ENCODE measurements at regions not wholly inside any gene's neighbourhood (a gene's known extent, or its start where the extent isn't known, plus 50 kb on each side); places are given as distances from the start of the nearest gene placed in this dataset.

- no peak for ATAC-seq
- TF ChIP-seq ATF3 (IDR thresholded peaks at IDR 0.05) (no peak), EGR1 (IDR thresholded peaks at IDR 0.05; ENCODE audit: low read depth) (no peak), CTCF (IDR thresholded peaks at IDR 0.05 in 2 of 3, conservative IDR thresholded peaks at IDR 0.05 in 1 of 3; ENCODE audit: borderline replicate concordance in 1 of 3, insufficient read depth in 1 of 3, low read depth in 2 of 3, low read length in 2 of 3) (no peak), ZNF274 (IDR thresholded peaks at IDR 0.05; ENCODE audit: low read depth, low read length) (no peak), YY1 (IDR thresholded peaks at IDR 0.05; ENCODE audit: extremely low read depth, insufficient replicate concordance, low read depth, low read length) (no peak), SRF (IDR thresholded peaks at IDR 0.05; ENCODE audit: low read depth) (no peak), RAD21 (IDR thresholded peaks at IDR 0.05; ENCODE audit: low read depth) (no peak), POLR2A (IDR thresholded peaks at IDR 0.05; ENCODE audit: borderline replicate concordance, extremely low read depth, insufficient read depth, insufficient read length) (no peak), JUND (IDR thresholded peaks at IDR 0.05) (no peak), CEBPB (IDR thresholded peaks at IDR 0.05; ENCODE audit: low read depth) (no peak), TCF7L2 (IDR thresholded peaks at IDR 0.05; ENCODE audit: borderline replicate concordance, extremely low read depth, insufficient read depth, insufficient read length) (no peak), FOSL1 (IDR thresholded peaks at IDR 0.05; ENCODE audit: low read depth) (no peak), SP1 (IDR thresholded peaks at IDR 0.05; ENCODE audit: low read depth) (no peak), MAX (IDR thresholded peaks at IDR 0.05) (no peak), SIN3A (IDR thresholded peaks at IDR 0.05; ENCODE audit: low read depth) (no peak), EZH2phosphoT487 (IDR thresholded peaks at IDR 0.05; ENCODE audit: borderline replicate concordance) (no peak), CBX3 (IDR thresholded peaks at IDR 0.05; ENCODE audit: low read depth) (no peak), EZH2 (IDR thresholded peaks at IDR 0.05) (no peak), ZFX (IDR thresholded peaks at IDR 0.05) (no peak), ZBTB33 (IDR thresholded peaks at IDR 0.05; ENCODE audit: extremely low read depth, insufficient replicate concordance, low read length) (no peak)
- H3K4me2 ChIP-seq (ENCODE audit: low read length) = no peak overlapping the region
- CTCF ChIA-PET = no interaction called here
- DNase-seq (ENCODE audit: low read depth, low spot score) = no peak
- H4K20me1 ChIP-seq (ENCODE audit: insufficient read depth) = no peaks in the 10 kb centered on the region
- no TSS peak for BruUV-seq (replicated peaks)
- H3K79me2 ChIP-seq (ENCODE audit: insufficient read depth, low read length) = no peaks in the 10 kb centered on the region
- no peaks in the 10 kb centered on the region for H3K9me2 ChIP-seq (ENCODE audit: insufficient read depth)
- no peaks in the 10 kb centered on the region for H3K36me3 ChIP-seq (ENCODE audit: control insufficient read depth in 1 of 2, insufficient read depth in 2 of 2, low read length in 2 of 2)
- H3K27ac ChIP-seq (ENCODE audit: low read depth, low read length) = no peak overlapping the region
- H3K4me1 ChIP-seq (ENCODE audit: control insufficient read depth in 1 of 2, insufficient read depth in 2 of 2, low read length in 2 of 2) = no peaks in the 10 kb centered on the region
- intact Hi-C loops (cut with micrococcal nuclease) = loop anchor here (10.0 kb wide), 2 partner anchors 237 to 757 kb away; no protein-coding TSS in a partner anchor
- POLR2A ChIA-PET = no interaction called here
- no peaks in the 10 kb centered on the region for H3K9me3 ChIP-seq (ENCODE audit: control insufficient read depth in 1 of 2, insufficient read depth in 1 of 2, low read depth in 1 of 2, low read length in 2 of 2)
- H3K27me3 ChIP-seq (ENCODE audit: insufficient read depth, low read length) = no peaks in the 10 kb centered on the region
- H2AFZ ChIP-seq (ENCODE audit: low read depth, low read length, poor library complexity, severe bottlenecking) = no peak overlapping the region
- RAD21 ChIA-PET (ENCODE audit: low non-redundant PET in 1 of 2, low total read pairs in 2 of 2, uncharacterized antibody in 2 of 2, unreplicated experiment in 2 of 2) = no interaction called here
- no peak overlapping the region for H3K4me3 ChIP-seq (replicated peaks in 1 of 2; ENCODE audit: low read depth in 1 of 2, low read length in 2 of 2)
- no peak overlapping the region for H3K9ac ChIP-seq (ENCODE audit: low read length)
These were observed 66.4 kb upstream of the GOLIM4 start for GRCh38 chr3:168162172-168162571.
